RKO (cell line): ENCODE measurements at regions not wholly inside any gene's neighbourhood (a gene's known extent, or its start where the extent isn't known, plus 50 kb on each side); places are given as distances from the start of the nearest gene placed in this dataset.

ENCODE experiments used
- DNase-seq: peaks from one replicate; pipeline ENCODE4 v3.0.0-alpha.2; 2016; ENCODE audit warnings: low spot score

- DNase-seq: no peak
Observed at GRCh38 chr7:94109556-94109955, 105.4 kb upstream of the BET1 start.

GRCh38 chr7:94111009-94111408, 106.9 kb upstream of the BET1 start:
- DNase-seq: no peak

DNA sequence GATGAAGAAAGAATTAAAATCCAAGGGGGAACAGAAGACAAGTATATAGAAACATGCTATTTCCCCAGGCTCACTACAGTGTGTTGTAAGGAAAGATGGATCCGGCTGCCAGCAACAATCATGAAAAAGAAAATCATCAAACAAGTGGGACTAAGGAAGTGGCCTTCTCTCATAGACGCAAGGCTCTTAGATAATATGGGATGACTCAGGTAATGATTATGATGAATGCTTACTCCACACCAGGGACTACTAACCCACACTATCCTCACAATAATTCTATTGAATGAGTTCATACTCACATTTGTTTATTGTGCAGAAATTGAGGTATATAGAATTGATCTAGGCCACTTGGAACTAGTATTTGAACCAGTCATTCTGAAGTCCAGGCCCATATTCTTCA, 111.2 kb upstream of the BET1 start:
- DNase-seq: peak; percentile 7

DNA sequence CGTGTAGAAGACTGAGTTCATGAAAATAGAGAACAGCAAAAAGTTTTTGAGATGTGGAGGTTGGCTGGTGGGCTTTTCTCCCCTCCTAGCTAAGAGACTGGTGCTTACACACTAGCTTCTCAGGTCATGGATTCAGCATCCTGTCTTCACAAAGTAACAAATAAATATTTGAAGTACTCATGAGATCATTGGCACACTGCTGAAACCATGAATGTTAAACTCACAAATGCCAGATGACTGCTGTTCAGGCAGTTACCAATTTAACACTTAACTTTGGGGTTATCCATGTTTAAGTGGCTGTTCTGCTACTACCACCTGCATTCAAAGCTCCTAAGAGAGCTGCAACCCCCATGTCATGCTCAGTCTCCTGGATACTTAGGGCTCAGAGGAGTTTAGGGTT, 119.0 kb upstream of the BET1 start:
- DNase-seq: no peak

- no peak for DNase-seq
Observed at GRCh38 chr7:94127026-94127425, 122.9 kb upstream of the BET1 start.

- no peak for DNase-seq
Observed at GRCh38 chr7:94128072-94128471, 123.9 kb upstream of the BET1 start.

GRCh38 chr7:94129443-94130140, 125.4 kb upstream of the BET1 start:
- no peak for DNase-seq

DNA sequence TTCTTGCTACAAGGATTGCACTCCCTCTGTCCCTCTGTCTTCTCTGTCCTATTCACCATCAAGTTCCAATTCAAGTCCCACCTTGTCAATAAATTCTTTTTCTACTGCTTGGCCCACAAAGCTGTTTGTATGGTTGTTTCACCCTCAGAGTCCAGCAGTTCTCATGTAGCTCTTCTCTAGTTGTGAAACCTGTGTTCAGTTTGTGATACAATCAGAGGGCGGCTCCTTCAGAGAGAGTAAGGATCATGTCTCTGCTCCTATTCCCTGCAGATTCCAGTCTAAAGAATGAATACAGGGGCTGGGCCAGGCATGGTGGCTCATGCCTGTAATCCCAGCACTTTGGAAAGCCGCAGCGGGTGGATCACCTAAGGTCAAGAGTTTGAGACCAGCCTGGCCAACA, 126.6 kb upstream of the BET1 start:
- no peak for DNase-seq

DNA sequence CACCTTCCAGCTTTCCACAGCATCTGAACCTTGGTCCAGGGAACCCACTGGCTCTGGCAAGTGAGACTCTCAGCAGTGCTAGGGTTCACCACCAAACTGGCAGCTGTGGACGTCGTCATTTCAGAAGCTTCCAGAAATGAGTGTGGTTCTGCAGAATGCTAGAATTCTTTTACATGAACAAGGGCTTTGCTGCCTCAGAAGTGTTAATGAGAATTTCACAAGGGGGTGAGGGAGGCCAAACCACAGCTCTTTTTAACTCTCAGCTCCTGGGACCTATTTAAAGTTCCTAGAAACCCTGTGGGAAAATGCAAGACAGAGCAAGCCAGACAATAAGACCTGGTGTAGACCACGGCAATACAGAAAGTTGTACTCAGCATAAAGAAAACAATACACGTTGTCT, 129.3 kb upstream of the BET1 start:
- DNase-seq: no peak

GRCh38 chr7:94135180-94135579, 131.0 kb upstream of the BET1 start:
- no peak for DNase-seq

- no peak for DNase-seq
Observed at GRCh38 chr7:94142281-94142680, 138.1 kb upstream of the BET1 start.

GRCh38 chr7:94145602-94146001, 141.4 kb upstream of the BET1 start:
- DNase-seq: no peak

DNA sequence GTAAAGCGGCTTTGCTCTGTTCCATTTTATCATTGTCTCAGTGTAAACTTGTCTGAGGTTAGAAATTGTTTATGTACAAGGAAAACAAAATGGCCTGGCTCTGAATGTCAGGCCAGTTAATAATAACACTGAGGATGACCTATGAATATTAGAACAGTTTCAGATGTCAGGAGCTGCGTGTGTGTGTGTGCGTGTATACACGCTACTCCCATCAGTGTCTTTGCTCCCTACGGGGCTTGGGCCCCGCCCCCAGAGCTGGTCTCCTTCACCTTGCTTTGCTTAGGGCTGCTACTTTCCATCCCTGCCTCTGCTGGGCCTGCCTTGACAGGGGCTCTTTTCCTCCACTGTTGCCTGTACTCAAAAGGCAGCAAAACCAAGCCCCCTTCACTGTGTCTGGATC, 142.3 kb upstream of the BET1 start:
- no peak for DNase-seq

DNA sequence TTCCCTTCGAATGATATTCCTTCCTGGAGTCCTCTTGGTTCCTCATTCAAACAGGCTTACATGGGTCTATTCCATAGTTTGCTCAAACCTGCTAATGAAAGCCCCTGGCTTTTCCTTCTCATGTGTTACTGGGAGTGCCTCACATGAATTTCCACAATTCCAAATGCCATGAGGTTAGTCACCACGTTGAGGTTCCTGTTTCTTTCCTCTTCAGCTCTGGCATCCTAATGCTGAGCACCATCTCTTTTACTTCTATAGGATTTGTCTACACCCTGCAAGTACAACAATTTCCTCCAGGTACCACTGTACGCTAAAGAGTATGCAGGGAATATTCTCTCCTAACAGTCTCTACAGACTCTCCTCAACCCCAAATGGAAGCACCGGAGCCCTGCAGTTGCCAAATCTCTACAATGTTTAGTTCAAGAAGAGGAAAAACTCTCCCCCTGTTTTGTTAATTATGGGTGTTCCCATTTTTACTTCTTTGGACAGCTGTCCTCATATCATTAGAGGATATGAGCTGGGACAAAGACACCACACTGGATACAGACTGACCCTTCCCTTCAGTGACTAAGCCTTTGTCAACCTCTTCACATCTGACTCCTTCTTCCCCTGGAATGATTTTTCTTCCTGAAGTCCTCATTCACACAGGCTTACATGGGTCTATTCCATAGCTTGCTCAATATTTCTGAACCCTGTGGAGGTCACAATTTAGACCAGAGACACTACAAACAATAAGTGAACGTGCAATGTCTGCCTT, 145.8 kb upstream of the BET1 start:
- DNase-seq: no peak

DNA sequence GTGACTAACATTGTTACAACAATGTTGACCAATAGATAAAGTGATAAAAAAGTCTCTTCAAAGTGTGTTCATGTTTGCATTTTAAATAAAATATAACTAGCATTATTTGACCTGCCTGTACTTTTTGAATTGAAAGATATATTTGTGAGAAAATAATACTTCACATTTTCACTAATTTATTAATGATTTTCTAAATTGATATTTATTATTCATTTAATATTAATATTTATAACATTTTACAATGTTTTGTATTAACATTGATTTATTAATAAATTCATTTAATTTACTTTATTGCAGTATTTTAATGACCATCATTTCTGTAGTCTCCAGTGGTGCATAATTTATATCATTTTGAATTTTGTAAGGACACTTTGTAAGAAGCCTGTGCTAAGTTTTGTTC, 150.0 kb upstream of the BET1 start:
- no peak for DNase-seq

DNA sequence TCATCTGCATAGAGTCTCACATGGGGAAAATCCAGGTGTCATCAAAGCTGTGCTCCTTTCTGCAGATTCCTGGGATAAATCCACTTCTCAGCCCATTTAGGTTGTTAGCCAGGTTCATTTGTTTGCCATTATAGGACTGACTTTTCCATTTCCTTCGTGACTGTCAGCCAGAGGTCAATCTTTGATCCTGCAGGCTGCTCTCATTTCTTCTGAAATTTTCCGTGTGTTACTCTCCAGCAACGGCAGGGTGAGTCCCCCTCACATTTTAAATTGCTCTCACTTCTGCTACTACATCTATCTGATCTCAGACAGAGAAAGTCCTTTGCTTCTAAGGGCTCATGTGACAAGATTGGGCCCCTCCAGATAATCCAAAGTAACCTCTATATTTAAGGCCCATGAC, 150.7 kb upstream of the BET1 start:
- no peak for DNase-seq

DNA sequence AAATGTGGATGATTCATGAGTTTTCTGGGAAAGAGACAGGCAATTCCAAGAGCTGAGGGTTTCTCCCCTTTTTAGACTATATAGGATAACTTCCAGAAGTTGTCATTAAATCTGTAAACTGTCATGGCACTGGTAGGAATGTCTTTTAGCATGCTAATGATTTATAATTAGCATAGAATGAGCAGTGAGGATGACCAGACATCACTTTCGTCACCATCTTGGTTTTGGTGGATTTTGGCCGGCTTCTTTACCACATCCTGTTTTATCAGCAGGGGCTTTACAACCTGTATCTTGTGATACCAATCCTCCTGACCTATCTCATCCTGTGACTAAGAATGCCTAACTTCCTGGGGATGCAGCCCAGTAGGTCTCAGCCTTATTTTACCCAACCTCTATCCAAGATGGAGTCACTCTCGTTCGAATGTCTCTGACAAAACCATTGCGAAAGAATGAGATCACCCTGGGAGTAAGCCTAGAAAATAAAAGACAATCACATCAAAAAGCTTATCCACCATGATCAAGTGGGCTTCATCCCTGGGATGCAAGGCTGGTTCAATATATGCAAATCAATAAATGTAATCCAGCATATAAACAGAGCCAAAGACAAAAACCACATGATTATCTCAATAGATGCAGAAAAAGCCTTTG, 153.6 kb upstream of the BET1 start:
- peak; percentile 23 for DNase-seq

DNA sequence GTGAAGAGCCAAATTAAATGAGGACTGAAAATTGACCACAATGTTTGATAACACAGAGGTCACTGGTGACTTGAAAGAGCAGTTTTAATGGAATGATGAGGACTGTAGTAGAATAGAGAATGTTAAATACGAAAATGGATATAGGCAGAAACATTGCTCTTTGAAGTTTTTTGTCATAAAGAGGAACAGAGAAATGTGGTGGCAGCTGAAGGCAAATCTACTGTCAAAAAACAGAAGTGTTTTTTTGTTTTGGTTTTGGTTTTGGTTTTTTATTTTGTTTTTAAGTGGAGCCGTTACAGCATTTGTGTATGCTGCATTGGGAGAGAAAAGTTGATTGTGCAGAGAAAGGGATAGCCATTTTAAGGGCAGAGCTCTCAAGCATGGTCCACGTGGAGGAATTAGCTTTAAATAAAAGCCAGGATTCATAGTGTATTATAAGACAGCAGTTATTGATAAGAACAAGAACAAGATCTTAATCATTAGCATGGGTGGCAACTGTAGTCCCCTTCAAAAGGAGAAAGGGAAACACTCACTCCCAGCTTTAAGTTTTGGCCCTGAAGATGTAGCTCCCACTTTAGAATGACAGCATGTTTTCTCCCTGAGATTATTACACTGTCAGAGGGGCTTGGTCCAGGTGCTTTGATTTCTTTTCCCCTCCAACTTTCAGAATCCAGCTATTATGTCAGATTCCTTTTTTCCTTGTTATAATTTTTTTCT, 156.7 kb upstream of the BET1 start:
- no peak for DNase-seq

- DNase-seq: no peak
Observed at GRCh38 chr7:94161476-94161875, 157.3 kb upstream of the BET1 start.

- DNase-seq: no peak
Observed at GRCh38 chr7:94169682-94170081, 165.5 kb upstream of the BET1 start.

- no peak for DNase-seq
Observed at GRCh38 chr7:94170836-94171235, 166.7 kb upstream of the BET1 start.

DNA sequence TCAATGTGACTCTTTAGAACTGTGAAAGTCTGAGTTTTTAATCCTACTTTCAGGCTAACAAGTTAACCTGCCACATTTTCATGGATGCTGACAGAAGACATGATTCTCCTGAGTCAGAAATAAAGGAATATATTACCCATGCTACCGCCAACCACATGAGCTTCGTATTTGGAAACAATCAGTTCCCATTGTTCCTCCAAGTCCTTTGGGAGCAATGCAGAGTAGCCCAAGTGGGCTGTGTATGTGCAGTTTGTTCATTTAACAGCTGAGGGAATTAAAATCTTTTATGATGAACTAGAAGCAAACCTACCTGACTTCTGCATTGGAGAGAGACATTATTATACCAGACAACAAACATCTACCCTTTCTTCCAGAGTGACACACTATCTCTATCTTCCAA, 169.3 kb upstream of the BET1 start:
- no peak for DNase-seq

GRCh38 chr7:94174375-94174774, 170.2 kb upstream of the BET1 start:
- no peak for DNase-seq
